Type B pancreatic cell (in vitro differentiated cells): ENCODE measurements at regions not wholly inside any gene's neighbourhood (a gene's known extent, or its start where the extent isn't known, plus 50 kb on each side); places are given as distances from the start of the nearest gene placed in this dataset.
"Not testable (repeated sequence)": the region's sequence is repeated elsewhere in the genome, so short reads cannot be mapped to it uniquely, and the experiment has no call there.

Experiments
- DNase-seq: peaks from one replicate; pipeline ENCODE4 v3.0.0; 2021; ENCODE audit warnings: mixed read lengths; ENCODE audit not compliant: unreplicated experiment; ENCODE audit errors: extremely low spot score
- H3K27ac Mint-ChIP-seq: 2 replicates; pipeline ENCODE4 v1.8.0; 2021; ENCODE audit warnings: mild to moderate bottlenecking, mixed read lengths
- H3K27me3 Mint-ChIP-seq: 2 replicates; pipeline ENCODE4 v1.8.0; 2021; ENCODE audit warnings: mixed read lengths
- H3K36me3 Mint-ChIP-seq: 2 replicates; pipeline ENCODE4 v1.8.0; 2021; ENCODE audit warnings: mixed read lengths
- H3K4me1 Mint-ChIP-seq: one replicate; pipeline ENCODE4 v1.8.0; 2021; ENCODE audit warnings: mixed read lengths; ENCODE audit not compliant: unreplicated experiment
- H3K4me3 Mint-ChIP-seq: 2 replicates; pipeline ENCODE4 v1.8.0; 2021; ENCODE audit warnings: mild to moderate bottlenecking, mixed read lengths
- H3K9me3 Mint-ChIP-seq: 2 replicates; pipeline ENCODE4 v1.8.0; 2021; ENCODE audit warnings: mixed read lengths
- CTCF ChIP-seq: fragments of 200-600 bp; sonication (generic); conservative IDR thresholded peaks from 2 replicates; pipeline ENCODE4 v1.5.0; 2021; ENCODE audit warnings: antibody characterized with exemption, mild to moderate bottlenecking

- Mint-ChIP-seq H3K9me3 (no peaks in the 10 kb centered on the region), H3K4me1 (no peaks in the 10 kb centered on the region), H3K27me3 (no peaks in the 10 kb centered on the region), H3K27ac (no peak overlapping the region), H3K4me3 (no peak overlapping the region), H3K36me3 (no peaks in the 10 kb centered on the region)
- no peak for TF ChIP-seq CTCF
- DNase-seq: no peak
Measured at GRCh38 chr1:194755241-194755994, 1569.0 kb upstream of the B3GALT2 start.

GRCh38 chr1:194738843-194739242, 1552.4 kb upstream of the B3GALT2 start:
- H3K4me1 Mint-ChIP-seq, H3K4me3 Mint-ChIP-seq, H3K36me3 Mint-ChIP-seq, H3K9me3 Mint-ChIP-seq, DNase-seq, H3K27ac Mint-ChIP-seq, H3K27me3 Mint-ChIP-seq: not testable (repeated sequence)

- Mint-ChIP-seq H3K4me3 (no peak overlapping the region), H3K4me1 (no peaks in the 10 kb centered on the region), H3K27me3 (no peaks in the 10 kb centered on the region), H3K9me3 (no peaks in the 10 kb centered on the region), H3K27ac (no peak overlapping the region), H3K36me3 (no peaks in the 10 kb centered on the region)
- TF ChIP-seq CTCF: no peak
- DNase-seq: no peak
Measured at GRCh38 chr1:194734970-194735369, 1548.6 kb upstream of the B3GALT2 start.

DNA sequence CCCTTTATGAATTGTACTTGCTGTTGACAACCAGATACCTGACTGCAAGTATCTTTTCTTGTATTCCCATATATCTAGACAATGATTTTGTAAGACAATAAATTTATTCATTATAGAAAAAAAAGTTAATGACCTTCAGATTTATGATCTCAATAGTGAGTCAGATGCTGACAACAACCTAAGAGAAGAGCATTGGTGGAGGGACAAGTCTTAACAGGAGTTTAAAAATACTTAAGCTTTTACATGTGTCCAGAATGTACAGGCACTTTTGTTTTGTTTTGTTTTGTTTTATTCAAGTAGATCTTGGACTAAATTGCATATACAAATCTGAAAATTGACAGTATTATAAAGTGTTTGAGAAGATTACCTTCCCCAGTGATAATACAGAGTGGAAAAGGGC, 1544.6 kb upstream of the B3GALT2 start:
- Mint-ChIP-seq H3K4me3 (no peak overlapping the region), H3K9me3 (no peaks in the 10 kb centered on the region), H3K27ac (no peak overlapping the region), H3K27me3 (no peaks in the 10 kb centered on the region), H3K4me1 (no peaks in the 10 kb centered on the region), H3K36me3 (no peaks in the 10 kb centered on the region)
- TF ChIP-seq CTCF: no peak
- DNase-seq: no peak

DNA sequence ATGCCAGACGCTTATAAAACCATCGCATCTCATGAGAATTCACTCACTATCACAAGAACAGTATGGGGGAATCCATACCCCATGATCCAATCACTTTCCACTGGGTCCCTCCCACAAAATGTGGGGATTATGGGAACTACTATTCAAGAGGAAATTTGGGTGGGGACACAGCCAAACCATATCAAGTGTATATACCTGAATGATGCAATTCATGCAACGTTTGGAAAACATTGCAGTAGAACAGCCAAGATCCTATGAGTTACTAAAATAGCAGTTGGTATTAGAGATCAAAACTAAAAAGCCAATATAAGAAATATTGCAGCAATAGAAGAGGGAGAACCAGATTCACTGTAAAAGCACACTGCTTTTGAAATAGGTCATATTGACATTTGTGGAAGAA, 1543.9 kb upstream of the B3GALT2 start:
- H3K27ac Mint-ChIP-seq: no peak overlapping the region
- TF ChIP-seq CTCF: no peak
- H3K9me3 Mint-ChIP-seq: no peaks in the 10 kb centered on the region
- H3K27me3 Mint-ChIP-seq: peaks cover 4% of the 10 kb centered on the region
- no peaks in the 10 kb centered on the region for H3K4me1 Mint-ChIP-seq
- no peak overlapping the region for H3K4me3 Mint-ChIP-seq
- no peak for DNase-seq
- no peaks in the 10 kb centered on the region for H3K36me3 Mint-ChIP-seq

- no peak for TF ChIP-seq CTCF
- H3K9me3 Mint-ChIP-seq: no peaks in the 10 kb centered on the region
- H3K27me3 Mint-ChIP-seq: peaks cover 4% of the 10 kb centered on the region
- no peak overlapping the region for H3K4me3 Mint-ChIP-seq
- H3K4me1 Mint-ChIP-seq: no peaks in the 10 kb centered on the region
- no peak overlapping the region for H3K27ac Mint-ChIP-seq
- H3K36me3 Mint-ChIP-seq: no peaks in the 10 kb centered on the region
- no peak for DNase-seq
Measured at GRCh38 chr1:194723067-194723466, 1536.7 kb upstream of the B3GALT2 start.
